ENCODE measurements at regions not wholly inside any gene's neighbourhood (a gene's known extent, or its start where the extent isn't known, plus 50 kb on each side); places are given as distances from the start of the nearest gene placed in this dataset.

GRCh38 chr2:43051338-43051737 is 175.1 kb downstream of the ZFP36L2 start:
- DNase-seq = no peak

DNA sequence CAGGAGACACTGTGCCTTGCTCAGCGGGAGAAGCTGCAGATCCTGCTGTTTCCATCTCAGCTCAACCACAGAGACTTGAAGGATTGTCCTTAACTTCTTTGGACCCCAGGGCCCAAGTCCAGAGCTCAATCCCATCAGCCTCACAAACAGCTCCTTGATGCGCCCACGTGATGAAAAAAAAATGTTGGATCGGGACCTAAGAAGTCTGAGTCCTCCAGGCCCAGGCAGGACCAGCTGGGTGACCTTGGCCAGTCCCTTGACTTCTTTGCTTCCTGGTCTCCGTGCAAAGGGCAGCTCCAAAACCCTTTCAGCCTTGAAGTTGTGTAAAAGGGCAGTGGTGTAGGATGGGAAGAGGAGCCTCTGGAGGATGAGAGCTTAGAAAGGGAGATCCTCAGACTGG is 175.5 kb downstream of the ZFP36L2 start:
- DNase-seq = no peak

GRCh38 chr2:43049836-43050801 is 176.3 kb downstream of the ZFP36L2 start:
- DNase-seq = no peak

GRCh38 chr2:43047187-43047780 is 179.1 kb downstream of the ZFP36L2 start:
- no peak for DNase-seq

DNA sequence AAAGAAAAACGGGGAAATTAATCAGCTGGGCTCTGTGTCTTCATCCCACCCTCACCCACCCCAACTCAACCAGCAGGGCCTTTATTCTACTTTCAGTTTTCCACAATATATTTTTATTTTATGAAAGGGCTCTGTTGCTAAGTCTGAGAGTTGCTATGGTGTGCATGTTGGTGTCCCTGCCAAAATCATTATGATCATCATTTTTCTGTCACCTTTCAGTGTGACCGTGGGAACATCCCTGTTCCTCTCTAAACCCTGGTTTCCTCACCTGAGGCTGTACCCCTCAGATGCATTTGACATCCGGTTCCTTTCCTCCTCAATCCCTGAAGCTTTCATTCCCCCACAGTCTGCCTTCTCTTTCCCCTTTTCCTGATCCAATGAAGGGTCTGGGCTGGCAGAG is 180.5 kb downstream of the ZFP36L2 start:
- DNase-seq = no peak

- no peak for DNase-seq
Measured at GRCh38 chr2:43044093-43044681, 182.2 kb downstream of the ZFP36L2 start.

DNA sequence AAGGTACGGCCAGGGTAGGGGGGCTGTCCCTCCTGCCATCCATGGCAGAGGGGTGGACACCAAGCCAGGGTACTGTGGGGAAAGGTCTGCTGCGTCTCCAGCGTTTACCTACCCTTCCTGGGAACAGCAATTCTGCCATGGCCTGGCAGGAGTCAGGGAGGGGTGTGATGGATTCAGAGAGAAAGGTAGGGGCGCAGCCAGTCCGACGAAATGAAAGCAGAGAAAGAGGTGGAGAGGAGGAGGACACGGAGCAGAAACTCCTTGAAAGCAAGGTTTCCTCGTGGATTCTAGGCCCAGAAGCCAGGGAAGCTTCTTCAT is 182.9 kb downstream of the ZFP36L2 start:
- DNase-seq = no peak

DNA sequence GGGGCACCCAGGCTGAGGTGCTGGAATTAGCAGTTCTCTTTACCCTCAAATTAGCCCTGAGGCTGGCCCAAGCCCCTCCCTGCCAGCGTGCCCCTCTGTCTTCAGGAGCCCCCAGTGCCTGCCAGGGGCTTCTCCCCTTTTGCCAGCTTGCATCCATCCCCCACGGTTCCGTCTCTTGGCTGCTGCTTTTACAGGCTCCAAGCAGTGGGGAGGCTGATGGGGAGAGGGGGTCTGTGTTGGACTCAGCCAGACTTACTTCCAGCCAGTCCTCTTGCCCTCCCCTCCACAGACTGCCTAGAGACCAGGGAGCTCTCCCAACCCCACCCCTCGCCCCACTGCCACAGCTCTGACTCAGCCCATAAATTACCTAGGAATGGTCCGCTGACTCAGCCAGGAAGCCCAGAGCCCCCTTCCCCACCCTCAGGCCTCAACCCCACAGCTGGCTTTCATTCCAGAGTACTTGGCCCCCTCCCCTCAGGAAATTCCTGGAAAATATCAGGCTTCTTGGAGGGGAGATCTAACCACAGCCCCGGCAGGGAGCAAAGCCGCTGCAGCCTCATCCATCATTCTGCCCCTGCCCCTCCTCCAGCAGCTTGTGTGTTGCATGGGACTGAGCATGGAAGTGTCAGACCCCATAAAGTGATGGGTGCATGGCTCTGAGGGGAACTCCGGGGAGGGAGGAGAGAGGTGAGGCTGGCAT is 184.6 kb downstream of the ZFP36L2 start:
- peak in 2 of 3 experiments; percentile 14 to 58 for DNase-seq

GRCh38 chr2:43041173-43041591 is 185.2 kb downstream of the ZFP36L2 start:
- DNase-seq = no peak

GRCh38 chr2:43040084-43040854 is 186.1 kb downstream of the ZFP36L2 start:
- DNase-seq = no peak

DNA sequence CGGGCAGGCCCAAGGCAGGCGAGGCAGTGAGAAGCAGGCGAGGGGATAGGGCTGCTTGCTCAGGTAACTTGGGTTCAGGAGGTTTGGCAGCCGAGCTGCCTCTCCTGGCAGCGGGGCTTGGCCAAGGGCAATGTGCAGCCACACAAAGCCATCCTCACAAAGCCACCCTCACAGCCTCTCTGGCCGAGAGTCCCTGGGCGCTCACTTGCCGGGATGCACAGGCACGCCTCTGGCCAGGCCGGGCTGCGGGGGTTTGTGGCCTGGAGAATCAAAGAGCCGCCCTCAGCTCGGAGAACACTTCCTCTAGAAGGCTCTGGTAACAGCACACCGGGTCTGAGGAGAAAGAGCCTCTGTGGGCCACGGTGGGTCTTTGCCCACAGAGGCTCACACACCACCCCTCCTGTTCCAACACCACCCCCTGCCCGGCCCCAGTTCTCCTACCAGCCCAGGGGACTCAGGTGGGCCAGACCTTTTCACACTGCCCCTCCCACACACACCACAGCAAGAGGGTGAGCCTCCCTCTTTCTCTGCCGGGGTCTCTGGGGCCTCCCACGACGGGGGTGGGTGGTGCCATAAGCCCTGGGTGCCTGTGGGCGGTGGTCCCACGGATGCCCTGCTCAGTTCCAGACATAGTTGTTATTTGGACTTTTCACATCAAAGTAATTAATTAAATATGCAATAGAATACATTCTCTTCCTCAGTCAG is 186.9 kb downstream of the ZFP36L2 start:
- no peak for DNase-seq

GRCh38 chr2:43038696-43039094 is 187.7 kb downstream of the ZFP36L2 start:
- DNase-seq = no peak

DNA sequence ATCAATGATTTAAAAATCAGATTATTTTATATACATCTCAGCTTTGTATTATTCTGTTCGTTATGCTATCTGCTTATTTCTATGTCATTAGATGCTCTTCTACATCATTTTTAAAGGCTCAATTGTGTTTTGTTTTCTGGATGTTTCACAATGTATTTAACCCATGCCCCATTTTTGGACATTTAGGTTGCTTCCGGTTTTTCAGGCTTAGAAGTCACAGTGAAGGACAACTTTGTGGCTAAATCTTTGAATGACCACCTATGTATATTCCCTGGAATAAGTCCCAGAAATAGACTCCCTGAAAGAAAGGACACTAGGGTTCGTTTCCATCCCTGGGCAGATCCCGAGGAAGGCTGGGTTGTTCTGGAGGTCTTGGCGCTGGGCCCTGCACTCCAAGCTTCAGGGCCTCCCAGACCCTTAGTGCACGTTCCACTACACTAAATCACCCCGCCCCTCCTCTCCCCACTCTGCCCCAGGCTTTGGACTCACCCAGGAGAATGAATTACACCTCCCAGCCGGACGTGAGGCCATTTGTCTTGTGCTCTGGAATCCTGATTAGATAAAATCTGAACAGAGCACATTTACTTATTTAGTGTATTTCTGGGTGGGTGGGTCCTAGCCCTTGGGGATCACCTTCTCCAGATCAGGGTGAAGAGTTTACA is 188.2 kb downstream of the ZFP36L2 start:
- no peak for DNase-seq

DNA sequence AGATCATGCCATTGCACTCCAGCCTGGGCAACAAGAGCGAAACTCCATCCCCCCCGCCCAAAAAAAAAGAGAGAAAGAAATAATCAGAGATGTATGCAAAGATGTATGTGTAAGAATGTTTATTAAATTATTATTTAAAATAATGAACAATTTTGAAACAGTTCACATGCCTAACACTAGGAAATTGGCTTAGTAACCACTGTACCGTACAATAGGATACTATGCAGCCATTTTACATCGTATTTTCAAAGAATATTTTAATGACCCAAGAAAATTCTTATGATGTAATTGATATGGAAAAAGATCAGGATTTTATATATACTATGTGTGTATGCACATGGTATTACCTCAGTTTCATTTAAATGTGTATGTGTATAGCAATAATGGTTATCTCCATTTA is 190.5 kb downstream of the ZFP36L2 start:
- DNase-seq = no peak

DNA sequence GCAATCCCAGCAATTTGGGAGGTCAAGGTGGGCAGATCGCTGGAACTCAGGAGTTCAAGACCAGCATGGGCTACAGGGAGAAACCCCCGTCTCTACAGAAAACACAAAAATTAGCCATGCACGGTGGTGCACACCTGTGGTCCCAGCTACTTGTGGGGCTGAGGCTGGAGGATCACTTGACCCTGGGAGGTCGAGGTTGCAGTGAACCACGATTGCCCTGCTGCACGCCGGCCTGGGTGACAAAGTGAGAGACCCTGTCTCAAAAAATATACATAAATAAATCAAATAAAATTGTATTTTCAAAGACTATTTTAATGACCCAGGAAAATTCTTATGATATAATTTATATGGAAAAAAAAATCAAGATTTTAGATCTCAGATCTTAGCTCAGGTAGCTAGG is 191.5 kb downstream of the ZFP36L2 start:
- DNase-seq = no peak

DNA sequence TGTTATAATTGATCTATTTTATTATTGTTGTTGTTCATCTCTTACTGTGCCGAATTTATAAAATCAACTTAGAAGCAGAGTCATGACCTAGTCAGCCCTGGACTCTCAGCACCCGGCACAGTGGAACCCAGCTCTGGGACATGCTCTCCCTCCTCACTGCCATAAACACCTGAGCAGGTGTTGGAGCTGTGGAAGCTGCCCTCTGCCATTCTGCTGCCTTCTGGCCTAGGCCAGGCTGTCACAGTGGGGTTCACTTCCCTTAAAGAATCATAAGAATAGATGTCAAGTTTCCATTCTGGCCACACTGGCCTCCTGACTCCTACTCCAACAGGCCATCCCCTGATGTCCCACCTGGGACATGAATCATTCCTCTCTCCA is 192.2 kb downstream of the ZFP36L2 start:
- no peak for DNase-seq

DNA sequence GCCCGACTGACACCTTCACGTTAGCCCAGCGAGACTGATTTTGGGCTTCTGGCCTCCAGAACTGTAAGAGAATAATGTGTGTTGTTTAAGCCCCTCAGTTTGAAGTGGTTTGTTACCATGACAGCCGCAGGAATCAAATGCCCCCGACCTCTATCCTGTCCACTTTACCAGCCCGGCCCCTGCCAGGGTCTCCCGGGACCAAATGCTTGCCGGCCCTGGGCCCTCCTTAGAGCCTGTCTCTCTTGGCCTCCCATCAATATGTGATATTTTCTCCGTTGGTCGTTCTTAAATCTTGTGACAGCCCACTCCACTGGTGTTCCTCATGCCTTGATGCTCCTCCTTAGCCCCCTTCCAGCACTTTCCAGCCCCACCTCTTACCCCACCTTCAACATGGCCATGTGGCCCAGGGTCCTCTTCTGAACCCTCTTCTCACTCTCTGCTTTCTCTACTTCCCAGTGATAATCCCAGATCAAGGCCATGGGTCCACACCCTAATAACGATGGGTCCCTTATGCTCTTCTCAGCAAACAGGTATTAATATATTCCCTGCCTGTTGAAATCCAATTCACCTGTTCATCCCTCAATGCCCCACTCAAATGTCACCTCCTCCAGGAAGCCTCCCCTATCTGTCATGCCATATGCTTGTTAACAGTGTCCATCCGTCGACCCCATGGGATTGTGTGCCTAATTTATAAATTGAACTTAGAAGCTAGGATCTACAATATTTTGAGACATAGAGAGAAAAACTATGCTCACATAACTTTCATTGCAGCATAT is 192.8 kb downstream of the ZFP36L2 start:
- no peak for DNase-seq

DNA sequence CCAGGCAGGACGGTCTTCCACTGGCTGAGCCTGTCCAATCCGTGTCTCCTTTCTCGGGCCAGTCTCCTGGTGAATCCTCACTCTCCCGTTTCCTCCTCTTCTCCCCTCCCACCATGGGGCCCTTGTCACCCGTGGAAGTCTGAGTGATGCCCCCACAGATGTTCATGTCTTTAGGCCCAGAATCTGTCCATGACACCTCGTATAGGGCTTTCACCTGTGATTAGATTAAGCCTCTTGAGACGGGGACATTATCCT is 193.5 kb downstream of the ZFP36L2 start:
- no peak for DNase-seq

DNA sequence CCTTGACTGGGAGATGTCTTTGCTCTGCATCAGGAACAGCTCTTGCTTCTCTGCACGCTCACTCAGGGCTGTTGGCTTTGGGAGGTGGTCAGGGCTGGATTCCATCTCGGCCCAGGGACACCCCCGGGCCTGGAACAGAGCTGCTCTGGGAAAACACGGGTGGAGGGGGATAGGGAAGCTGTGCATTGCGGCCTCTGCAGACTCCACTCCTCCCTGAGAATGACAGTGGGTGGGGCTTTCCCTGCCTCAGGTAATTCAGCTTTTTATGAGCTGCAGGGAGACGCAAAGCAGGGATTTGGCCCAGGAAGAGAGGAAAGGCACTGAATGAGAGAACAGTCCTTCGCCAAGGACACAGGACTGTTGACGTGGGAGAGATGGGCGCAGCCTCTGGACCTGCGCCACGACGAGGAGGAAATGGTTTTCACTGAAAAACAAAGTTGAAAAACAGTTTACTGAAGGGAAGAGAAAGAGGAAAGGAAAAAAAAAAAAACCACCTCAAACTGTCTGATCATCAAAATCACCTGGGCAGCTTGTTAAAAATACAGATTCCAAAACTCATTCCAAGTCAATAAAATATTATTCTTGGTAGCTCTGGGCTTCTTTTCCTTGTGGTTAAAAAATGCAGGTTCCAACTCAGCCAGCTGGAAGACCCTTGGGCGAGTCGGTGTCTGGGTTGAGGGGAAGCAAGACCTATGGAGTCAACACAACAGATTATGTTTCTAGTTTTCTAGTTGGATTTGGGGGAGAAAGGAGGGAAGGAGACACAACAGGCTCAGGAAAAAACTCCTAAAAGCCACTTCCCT is 194.0 kb downstream of the ZFP36L2 start:
- no peak for DNase-seq

Data from NCI-H1417 (cell line).